C4-2B (cell line): ENCODE measurements at regions not wholly inside any gene's neighbourhood (a gene's known extent, or its start where the extent isn't known, plus 50 kb on each side); places are given as distances from the start of the nearest gene placed in this dataset.

Experiments used
- H3K27ac ChIP-seq: fragments of 450-650 bp; 2 replicates; pipeline ENCODE4 v1.5.1; 2017
- ZFX ChIP-seq: fragments of 450-650 bp; IDR thresholded peaks from 2 replicates; pipeline ENCODE4 v1.6.1; 2017
- TF ChIP-seq, protein P1 (sequence below): fragments of 450-650 bp; conservative IDR thresholded peaks from 2 replicates; pipeline ENCODE4 v1.5.1; 2017; ENCODE audit warnings: mild to moderate bottlenecking

DNA sequence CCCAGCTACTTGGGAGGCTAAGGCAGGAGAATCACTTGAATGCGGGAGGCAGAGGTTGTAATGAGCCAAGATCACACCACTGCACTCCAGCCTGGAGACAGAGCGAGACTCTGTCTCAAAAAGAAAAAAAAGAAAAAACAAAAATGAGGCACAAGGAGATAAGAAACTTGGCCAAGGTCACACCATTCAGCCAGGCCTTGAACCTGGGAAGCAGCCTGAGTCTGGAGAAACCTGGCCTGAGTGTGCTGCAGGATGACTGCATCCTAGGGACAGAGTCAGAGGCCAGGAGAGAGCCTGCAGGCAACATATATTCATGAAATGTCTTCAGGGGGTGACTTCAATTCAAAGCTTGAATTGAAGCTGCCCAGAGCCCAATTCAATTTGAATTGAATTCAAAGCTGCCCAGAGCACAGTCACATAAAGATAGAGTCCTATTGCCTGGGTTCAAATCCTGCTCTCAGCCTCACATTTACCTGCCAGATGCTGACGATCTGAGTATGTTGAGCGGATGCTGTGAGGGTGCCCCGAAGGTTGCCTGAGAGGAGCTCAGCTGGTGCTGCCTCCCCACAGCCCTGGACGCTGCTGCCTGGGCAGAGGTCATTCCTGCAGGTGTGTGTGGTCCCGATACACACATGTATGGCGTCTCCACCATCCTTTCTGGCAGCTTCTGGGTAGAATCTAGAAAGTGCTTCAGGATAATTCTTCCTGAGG lies 307.7 kb downstream of the AJAP1 start:
- TF ChIP-seq, protein P1, sequence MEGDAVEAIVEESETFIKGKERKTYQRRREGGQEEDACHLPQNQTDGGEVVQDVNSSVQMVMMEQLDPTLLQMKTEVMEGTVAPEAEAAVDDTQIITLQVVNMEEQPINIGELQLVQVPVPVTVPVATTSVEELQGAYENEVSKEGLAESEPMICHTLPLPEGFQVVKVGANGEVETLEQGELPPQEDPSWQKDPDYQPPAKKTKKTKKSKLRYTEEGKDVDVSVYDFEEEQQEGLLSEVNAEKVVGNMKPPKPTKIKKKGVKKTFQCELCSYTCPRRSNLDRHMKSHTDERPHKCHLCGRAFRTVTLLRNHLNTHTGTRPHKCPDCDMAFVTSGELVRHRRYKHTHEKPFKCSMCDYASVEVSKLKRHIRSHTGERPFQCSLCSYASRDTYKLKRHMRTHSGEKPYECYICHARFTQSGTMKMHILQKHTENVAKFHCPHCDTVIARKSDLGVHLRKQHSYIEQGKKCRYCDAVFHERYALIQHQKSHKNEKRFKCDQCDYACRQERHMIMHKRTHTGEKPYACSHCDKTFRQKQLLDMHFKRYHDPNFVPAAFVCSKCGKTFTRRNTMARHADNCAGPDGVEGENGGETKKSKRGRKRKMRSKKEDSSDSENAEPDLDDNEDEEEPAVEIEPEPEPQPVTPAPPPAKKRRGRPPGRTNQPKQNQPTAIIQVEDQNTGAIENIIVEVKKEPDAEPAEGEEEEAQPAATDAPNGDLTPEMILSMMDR, result no peak
- no peak for TF ChIP-seq ZFX
- H3K27ac ChIP-seq, result no peak overlapping the region

DNA sequence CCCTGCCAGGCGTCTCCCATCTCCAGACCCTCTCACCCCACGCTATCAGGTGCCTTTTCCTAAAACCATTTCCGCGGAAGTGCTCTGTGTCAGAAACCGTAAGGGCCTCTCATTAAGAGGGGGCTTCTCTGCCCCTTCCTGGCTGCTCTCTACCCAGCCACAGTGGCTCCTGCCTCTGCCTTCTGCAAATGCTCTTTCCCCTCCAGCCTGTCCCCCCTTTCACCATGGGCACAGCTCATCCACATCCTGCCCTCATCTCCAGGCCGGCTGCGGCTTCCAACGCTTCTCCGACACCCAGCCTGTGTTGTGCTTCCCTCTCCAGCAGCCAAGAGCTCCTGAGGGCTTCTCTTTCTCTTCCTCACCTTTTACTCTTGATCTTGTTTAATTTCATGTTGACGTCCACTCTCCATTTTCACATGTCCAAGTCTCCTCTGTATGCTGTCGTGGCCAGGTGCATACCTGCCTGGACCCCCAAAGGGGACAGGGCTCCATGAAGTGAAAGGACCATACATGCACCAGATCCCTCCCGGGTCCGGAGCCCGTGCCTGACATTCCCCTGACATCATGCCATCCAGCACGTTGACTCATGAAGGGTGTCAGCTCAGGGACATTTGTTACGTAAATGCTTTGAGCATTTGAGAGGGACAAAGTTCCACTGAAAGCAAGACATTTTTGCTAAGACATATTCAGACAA lies 306.5 kb downstream of the AJAP1 start:
- TF ChIP-seq ZFX, result no peak
- TF ChIP-seq, protein P1, result no peak
- H3K27ac ChIP-seq, result no peak overlapping the region

DNA sequence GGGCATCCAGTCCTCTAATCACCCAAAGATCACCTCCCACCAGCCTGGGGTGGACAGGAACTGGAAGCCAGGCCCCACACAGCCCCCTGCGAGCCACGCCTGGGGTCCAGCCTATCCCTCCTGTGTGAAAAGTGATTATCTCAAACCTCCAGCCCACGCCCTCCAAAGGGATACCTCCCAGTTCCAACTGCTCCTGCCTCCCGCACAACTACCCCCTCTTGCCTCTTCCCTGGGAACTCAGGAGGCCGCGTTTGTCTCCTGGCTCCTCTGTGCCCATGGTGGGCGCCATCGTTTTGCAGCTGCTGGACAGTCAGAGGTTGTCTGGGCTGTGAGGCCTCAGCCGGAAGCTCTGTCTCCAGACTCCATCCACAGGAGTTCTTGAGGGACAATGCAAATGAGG lies 305.9 kb downstream of the AJAP1 start:
- no peak for TF ChIP-seq ZFX
- TF ChIP-seq, protein P1, result no peak
- no peak overlapping the region for H3K27ac ChIP-seq

DNA sequence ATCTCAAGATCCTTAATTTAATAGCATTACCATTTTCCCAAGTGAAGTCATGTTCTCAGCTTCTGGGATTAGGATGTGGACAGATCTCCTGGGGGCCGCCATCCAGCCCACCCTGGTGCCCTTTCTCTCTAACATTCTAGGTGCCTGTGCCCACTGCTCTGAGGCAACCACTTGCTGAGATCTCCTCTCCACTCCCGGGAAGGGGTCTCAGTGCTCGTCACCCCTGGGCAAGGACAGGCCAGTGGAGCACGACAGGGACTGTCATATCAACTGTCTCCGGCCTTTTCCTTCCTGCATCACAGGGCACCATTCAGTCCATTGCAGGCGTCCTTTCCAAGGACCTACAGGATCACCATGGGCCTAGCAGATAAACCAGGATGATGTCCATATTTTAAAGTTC lies 304.8 kb downstream of the AJAP1 start:
- TF ChIP-seq, protein P1, result no peak
- no peak for TF ChIP-seq ZFX
- no peak overlapping the region for H3K27ac ChIP-seq

DNA sequence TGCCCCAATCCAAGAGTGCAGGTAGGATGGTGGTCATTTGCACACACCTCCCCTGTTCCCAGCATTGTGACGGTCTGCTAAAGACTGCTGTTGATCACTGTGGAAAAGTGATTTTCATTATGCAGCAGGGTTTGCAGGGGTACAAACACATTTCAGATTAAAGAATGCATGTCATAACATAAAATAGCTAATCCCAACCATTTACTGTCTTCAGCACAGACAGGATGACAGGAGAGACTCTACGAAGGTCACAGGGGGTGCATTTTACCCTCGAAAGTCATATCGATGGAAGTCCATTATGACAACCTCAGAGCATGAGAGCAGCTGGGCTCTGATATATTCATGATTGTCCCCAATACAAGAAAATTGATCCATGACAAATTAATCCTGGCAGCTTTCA lies 302.6 kb downstream of the AJAP1 start:
- no peak overlapping the region for H3K27ac ChIP-seq
- TF ChIP-seq, protein P1, result no peak
- TF ChIP-seq ZFX, result no peak

DNA sequence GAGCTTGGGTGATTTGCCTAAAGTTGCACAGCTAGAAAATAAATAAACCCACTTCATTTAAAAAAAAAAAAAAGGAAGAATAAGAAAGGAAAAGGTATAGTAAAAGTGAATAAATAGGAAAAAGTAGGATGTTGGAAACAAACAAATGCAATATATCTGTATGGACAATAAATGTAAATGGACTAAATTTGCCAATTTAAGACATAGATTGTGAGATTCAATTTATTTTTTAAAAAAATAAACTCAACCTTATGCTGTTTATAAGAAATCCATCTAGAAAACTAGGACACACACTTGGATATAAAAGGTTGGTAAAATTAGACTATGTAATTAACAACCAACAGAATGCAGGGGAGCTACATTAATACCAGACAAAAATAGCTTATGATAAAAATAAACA lies 300.0 kb downstream of the AJAP1 start:
- no peak overlapping the region for H3K27ac ChIP-seq
- TF ChIP-seq, protein P1, result no peak
- TF ChIP-seq ZFX, result no peak

DNA sequence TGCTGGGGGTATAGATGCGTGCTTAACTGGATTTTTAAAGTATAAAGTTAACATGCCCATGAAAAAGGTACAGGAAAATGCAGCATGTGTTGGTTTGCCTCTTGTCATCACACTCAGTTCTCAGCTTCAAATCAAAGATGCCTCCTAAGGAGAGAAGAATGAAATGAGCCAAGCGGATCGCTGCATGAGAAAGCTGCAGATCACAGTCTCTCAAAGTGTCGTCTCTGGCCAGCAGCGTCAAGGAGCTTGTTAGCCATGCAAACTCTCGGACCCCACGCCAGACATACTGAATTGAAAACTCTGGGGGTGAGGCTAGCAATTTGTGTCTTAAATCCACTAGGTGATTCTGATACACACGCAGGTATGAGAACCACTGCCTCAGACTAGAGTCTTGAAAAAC lies 297.2 kb downstream of the AJAP1 start:
- H3K27ac ChIP-seq, result no peak overlapping the region
- TF ChIP-seq, protein P1, result no peak
- TF ChIP-seq ZFX, result no peak
